Umbilical cord (tissue), 1 donor: ENCODE measurements at regions not wholly inside any gene's neighbourhood (a gene's known extent, or its start where the extent isn't known, plus 50 kb on each side); places are given as distances from the start of the nearest gene placed in this dataset.
A peak's percentile ranks its signal among the peaks of the same experiment; 100 is the strongest.

ENCODE experiments used
- DNase-seq: peaks from one replicate; pipeline ENCODE4 v3.0.0-alpha.2; 2015; ENCODE audit warnings: low spot score

DNA sequence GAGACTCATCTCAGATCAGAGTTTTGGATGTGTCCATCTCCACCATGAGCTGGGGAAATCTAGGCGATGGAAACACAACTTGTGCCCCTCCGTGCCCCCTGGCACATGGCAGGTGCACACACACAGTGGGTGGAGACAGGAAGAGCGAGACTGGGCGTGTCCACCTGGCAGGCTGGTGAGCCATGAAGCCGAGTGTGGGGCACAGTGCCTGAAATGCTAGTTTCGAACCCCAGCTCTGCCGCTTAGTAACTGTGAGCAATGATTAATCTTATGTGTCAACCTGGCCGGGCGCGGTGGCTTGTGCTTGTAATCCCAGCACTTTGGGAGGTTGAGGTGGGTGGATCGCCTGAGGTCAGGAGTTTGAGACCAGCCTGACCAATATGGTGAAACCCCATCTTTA is 80.8 kb upstream of the RNU6ATAC start:
- DNase-seq = no peak

DNA sequence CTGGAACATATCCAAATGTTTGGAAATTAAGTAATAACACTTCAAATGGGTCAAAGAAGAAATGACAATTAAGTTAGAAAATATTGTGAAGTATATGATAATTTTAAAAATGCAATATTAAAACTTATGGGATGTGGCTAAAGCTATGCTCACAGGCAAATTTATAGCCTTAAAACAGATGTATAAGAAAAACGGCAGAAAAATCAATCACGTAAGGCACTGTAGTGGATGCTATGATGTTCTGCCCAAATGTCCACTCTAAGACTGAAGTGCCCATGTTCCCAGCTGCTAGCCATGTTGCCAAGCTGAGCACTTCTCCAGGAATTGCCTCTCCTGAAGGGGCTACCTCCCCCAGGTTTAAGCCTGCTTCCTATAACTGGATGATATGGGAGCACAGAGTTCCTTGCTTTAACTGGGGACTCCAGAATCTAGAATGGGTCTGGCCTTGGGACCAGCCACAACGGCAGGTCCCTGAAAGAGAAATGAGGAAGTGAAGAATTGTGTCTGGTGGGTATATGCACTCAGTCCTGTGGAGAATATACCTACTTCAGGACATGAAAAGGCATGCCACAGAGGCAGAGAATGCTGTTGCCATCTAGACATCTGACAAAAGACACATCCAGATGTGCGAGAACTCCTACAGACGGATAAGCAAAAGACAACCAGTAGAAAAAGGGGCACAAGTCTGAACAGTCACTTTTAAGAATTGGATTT is 78.2 kb upstream of the RXRA start:
- DNase-seq = no peak

DNA sequence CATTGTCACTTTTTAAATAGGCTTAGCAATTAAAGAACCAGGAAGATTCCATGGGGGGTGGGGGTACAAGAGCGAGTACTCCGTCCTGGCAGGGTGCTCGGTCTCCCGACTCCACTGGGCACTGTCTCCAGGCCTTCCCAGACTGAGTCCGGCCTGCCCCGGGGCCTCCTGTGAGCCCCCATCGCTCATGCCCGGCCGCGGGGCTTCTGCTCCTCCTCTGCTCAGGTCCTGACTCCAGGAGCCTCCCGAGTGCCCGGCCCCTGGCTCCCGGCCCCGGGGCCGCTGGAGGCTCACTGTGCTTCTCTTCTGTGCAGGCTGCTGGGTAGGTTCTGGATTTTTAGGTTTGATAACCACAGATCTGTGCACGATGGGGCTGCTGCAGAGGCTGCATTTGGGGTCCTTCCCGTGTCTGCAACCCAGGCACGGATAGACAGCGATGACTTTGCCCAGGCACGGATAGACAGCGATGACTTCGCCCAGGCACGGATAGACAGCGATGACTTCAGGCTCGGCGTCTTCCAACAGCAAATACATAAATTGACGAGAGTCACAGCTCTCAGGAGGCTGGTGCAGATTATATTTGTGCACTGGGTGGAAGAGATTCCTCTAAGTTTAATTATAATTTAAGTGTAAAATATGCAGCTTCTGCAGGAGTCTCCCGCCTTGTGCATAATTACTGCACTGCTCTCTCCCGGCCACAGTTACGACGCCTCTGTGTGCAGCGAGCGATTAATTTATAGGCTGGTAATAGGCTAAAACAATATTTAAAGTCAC is 74.8 kb upstream of the RXRA start:
- DNase-seq = no peak

DNA sequence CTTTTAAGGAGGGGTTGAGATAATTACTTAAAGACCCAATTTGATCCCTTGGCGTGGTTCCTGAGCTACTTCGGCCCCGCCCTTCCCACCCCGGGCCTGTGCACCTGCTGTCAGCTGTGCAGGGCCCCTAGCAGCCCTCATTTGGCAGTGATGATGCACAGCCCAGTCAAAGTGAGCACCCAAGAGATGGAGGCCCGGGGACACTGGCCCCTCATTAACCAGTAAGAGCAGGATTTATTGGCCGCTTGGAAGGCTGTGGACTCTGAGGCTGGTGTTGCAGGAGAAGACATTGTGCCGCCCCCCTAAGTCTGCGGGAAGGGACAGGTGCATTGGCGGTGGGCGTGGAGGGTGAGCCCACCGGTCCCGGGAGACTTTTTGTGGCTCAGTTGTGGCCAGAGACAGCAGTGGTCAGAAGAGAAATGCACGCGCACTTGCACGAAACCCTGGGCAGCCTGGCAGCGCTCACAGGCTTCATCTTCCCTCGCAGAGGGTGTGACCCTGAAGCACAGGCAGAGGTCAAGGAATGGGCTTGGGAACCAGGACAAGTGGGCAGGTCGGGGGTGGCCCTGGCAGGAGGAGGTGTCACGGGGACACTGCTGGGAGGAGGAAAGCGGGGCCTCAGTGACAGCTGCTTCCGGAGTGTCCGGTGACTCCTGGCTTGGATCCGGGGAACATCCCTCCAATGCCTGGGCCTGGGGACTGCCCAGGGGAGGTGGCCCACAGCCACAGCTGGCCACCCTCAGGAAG is 74.0 kb upstream of the RXRA start:
- DNase-seq = no peak

DNA sequence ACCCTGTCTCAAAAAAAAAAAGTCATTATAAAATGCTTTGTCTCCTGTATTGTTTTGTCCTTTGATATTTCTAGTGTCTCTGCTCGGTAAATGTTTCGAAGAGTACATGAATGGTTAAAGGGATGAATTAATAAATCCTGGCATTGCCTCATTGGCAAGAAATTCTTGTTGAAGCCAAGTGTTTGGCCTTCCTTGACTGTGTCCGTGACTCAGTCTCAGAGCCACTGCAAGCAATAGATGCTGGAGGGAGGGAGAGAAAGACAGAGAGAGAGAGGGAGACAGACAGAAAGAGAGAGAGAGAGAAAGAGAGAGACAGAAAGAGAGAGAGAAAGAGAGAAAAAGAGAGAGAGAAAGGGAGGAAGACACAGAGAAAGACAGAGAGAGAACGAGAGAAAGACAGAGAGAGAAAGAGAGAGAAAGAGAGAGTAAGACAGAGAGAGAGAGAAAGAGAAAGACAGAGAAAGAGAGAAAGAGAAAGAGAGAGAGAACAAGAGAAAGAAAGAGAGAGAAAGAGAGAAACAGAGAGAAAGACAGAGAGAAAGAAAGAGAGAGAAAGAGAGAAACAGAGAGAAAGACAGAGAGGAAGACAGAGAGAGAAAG is 72.5 kb upstream of the RXRA start:
- DNase-seq = peak; percentile 51

DNA sequence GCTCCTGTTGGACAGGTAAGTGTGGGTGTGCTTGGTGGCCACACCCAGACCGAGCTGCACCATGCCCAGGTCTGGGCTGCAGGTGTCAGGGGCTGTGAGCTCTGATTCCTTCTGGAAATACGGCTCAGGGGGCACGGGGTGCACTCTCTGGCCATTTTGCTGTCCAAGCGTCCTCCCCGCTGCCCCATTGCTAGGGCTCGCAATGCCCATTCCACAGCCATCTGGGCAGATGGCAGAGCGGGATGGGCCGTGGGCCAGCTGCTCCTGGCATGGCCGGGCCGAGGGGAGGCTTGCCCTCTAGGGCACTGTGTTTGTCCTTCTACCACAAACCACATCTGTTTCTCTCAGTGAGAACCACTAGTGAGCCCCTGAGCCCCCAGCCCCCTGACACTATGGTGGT is 67.9 kb upstream of the RXRA start:
- no peak for DNase-seq

DNA sequence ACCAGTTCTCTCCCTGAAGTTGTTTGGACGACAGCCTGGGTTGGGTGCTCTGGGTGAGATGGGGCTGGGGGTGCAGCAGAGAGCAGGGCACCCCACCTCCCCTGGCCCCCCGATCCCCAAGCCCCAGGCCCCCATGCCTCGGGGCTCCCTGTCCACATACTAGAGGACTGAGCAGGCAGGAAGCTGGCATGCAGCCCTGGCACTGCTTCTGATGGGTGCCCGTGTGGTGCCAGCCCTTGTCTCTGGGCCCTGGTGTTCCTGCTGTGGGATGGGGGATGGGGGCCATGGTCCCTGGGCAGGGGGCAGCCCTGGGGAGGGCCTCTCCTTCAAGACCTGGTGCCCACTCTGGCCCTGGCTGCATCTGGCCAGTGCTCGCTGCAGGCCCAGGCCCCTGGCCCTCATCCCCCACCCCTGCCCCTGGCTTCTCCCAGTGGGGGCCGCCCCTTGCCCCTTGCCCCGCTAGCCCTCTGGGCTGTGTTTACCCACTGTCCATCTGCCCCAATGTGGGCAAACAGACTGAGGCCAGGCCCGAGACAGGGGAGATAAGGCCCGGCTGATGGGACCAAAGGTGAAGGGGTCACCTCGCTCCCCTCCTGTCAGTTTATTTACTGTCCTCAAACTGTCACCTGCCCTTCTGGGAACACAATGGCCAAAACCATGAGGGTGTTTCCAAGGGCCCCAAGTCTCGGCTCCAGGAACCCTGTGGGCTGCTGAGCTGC is 67.3 kb upstream of the RXRA start:
- no peak for DNase-seq

DNA sequence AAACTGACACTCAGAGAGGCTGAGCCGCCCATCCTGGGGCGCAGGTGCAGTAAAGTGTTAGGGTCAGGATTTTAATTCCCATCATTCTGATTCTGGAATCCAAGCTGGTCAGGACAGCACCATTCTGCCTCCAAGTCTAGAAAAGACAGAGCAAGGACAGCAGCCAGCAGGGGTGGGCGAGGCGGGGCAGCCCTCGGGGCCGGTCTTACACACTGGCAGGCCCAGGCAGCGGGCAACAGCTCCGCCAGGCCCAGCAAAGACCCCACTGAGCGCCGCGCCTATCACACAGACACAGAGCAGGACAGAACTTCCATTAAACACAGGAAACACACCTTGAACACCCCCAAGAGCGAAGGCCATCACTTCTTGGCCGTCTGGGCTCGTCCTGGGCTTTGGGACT is 66.5 kb upstream of the RXRA start:
- DNase-seq = no peak

DNA sequence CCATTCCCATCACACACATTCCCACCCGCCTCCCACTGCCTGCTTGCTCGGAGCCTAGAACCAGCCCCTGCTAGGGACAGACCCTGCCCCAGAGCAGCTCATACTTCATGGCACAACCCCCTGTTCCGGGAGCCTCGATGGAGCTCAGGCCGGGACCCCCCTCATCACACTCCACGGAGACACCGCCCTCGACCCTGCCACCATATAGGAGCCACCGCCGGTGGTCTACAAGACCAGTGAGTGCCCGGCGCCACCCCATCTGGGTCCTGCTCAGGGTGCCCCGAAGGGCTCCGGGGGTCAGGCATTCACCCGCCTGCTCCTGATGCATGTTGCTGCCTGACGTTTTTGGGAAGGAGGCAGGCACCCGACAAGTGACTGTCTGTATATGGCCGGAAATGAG is 65.5 kb upstream of the RXRA start:
- no peak for DNase-seq

DNA sequence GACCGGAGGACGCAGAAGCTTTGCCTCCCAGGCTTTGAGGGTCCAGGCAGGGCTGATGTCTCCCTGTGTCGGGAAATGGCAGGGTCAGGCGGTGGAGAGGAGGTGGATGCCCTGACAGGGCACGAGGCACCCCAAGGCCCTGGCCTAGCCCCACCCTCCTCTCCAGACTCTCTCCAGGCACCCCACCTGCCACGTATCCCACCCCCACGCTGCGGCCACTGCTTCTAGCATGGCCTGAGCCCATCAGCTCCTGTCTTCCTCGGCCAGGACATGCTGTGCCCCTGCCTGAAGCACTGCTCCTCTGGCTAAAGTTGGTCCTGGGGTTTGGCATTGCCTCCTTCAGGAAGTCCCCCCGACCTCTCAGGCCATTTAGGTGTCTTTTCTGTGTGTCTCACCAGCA is 64.2 kb upstream of the RXRA start:
- DNase-seq = no peak

DNA sequence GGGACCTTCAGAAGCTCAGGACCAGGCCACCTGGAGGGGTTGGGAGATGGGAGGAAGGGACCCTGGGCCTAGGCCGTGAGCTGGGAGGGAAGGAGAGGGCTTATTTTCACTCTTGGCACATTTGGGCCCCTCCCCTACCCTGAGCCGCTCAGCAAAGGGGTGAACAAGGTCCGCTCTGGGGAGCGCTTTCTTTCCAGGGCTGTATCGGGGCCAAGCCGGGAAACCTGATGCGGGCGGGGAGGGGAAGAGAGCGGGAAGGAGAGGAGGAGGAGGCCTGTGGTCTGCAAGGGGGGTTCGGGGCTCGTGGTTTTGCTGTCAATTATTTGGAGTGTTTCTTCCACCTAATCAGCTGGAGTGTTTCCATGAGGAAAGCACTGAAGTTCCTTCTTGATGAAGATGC is 62.7 kb upstream of the RXRA start:
- DNase-seq = no peak

DNA sequence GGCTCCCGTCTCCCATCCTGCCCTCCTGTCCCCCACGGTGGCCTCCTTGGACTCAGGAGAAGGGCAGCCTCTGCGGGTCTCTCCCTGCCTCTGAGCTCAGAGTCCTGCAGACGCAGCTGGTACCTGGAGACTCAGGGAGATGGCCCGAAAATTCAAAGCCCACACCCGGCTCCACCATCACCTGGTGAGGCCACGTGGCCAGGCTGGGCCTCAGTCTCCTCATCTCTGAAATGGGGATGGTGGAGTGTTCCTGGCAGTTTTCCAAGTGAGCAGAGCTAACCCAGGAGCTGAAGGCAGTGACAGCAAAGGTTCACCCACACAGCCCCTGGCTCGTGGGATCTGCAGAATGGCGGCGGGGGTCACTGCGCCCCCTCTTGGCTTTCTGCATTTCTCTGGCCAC is 62.1 kb upstream of the RXRA start:
- DNase-seq = no peak

DNA sequence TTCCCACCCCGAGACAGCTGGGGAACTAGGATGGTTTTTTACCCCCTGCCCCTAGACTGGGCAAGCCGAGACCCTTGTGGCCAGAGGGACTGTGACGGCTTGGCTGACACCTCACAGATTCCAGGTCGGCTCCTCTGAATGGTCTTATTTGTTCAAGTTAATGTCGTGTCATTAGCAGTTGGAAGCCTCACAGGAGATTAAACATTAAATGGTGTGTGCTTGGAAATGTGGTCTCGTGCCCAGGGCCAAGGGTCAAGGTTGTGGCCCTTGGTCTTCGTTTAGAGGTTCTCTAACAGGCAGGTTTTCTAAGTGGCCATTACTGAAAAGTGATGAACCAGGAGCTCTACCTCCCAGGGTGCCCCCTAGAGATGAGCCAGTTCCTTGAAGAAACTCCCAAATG is 61.2 kb upstream of the RXRA start:
- DNase-seq = no peak

DNA sequence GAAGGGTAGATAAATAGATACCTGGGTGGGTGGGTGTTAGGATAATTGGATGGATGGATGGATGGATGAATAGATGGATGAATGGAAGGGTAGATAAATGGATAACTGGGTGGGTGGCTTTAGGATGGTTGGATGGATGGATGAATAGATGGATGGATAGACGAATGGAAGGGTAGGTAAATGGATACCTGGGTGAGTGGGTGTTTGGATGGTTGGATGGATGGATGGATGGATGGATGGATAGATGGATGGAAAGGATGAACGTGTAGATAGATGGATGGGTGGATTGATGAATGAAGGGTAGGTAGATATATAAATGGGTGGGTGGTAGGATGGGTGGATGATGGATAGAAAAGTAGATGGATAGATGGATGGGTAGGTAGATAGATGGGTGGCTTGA is 59.8 kb upstream of the RXRA start:
- no peak for DNase-seq

DNA sequence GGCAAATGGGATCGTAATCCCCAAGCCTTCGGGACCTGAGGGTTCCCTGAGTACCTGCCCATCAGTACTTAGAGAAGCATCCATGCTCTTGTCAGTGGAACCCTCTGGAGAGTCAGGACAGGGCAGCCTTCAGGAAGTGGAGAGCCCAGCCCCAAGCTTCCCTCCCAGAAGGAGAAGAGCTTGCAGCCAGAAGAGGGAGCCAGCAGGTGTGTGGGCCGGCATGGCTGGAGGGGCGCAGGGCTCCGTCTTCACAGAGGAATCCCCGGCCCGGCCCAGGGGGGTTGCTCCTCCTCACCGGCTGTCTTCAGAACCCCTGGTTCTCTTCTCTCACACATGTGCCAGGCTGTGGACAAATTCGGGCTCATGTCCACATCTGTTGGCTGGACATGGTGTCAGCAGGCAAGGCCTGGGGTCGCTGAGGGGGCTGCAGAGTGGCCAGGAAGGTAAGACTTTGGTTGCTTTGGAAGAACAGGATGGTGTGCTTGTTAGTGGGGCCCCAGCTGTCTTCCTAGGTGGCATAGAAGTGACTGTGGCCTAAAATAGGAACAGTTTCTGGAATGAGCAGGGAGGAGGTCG is 58.9 kb upstream of the RXRA start:
- DNase-seq = no peak

DNA sequence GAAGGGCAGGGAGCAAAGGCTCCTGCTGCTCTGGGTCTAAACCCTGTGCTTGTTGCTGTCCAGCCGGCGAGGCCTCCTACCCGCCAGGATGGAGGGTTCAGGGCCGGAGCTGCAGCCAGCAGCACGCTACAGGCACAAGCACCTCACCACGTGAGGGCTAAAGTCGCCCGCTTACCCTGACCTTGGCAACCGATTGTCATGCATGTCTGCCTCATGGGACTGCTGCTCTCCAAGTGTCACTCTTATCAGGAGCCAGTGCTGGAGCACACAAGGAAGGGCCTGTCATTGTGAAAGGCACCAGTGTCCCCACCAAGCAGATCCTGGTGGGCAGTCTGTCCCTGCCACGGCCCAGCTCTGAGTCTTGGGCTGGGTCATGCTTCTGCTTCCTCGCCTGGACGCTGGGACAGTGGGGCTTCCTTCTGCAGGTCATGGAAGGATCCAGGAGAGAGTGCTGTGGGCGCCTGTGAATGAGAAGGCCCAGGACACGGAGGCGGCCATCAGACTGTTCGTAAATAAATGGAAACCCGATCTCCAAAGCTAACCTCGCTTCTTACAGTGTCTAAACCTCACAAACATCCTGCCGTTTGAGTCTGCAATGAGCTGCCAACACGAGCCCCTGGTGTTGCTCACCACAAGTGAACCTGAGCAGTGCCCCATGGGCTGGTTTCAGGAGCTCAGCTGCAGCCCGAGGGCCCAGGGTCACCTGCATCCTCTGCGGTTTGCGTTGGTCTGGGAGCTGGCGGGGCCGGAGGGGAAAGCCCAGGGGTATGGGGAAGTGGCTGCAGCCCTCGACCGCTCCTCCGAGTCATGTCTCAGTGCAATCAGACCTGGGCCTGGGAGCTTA is 58.2 kb upstream of the RXRA start:
- DNase-seq = no peak

DNA sequence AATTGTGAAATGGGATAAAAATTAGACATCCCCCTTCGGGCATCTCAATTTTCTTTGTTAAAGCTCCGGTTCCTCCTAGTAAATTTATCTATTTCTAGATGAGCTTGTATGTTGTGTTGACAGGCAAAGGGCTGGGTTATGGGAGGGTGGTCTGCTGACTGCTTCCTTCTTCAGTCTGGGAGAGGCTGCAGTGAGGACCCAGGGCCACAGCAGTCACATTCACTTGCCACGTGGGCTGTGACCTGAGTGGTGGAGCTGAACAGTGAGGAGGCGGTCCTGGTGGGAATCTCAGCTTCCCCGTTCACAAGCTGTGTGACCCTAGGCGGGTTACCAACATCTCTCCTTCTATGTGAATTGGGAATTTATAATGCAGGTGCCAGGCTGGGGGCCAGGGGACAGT is 57.5 kb upstream of the RXRA start:
- DNase-seq = no peak

DNA sequence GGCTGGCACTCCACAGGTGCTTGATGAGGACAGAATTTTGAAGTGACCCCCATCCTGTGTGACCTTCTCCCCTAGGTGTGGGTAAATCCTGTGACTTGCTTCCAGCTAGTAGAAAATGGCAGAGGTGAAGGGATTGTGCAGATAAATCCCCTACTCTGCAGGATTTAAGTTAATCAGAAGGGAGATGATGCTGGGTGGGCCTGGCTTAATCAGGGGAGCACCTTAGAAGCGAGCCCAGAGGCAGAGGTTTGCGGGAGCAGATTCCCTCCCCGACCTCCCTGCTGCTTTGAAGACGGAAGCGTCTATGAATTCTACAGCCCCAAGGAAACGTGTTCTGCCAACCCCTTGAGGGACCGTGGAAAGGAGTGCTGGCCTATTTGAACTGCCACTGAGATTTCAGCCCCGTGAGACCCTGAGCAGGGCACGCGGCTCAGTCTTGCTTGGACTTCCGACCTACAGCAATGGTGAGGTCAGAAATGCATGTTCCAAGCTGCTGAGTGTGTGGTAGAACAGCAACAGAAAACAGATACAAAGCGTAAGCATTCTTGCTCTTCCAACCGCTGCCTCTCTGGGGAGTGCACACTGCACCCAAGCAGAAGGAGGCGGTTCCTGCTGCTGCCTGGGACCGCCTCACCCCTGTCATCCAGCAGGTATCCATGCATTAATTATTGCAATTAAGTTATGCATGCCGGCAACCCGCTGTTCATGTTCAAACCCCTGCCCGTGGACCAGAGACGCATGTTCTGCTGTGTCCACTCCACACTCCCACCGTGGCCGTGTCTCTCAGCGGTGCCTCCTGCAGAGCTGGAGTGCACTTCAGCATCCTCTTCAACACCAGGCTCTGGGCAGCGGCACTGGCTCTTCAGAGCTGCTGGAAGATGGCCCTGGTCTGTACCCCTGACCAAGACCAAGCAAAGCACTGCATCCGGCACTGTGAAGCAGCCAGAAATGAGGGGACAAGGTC is 54.6 kb upstream of the RXRA start:
- no peak for DNase-seq

DNA sequence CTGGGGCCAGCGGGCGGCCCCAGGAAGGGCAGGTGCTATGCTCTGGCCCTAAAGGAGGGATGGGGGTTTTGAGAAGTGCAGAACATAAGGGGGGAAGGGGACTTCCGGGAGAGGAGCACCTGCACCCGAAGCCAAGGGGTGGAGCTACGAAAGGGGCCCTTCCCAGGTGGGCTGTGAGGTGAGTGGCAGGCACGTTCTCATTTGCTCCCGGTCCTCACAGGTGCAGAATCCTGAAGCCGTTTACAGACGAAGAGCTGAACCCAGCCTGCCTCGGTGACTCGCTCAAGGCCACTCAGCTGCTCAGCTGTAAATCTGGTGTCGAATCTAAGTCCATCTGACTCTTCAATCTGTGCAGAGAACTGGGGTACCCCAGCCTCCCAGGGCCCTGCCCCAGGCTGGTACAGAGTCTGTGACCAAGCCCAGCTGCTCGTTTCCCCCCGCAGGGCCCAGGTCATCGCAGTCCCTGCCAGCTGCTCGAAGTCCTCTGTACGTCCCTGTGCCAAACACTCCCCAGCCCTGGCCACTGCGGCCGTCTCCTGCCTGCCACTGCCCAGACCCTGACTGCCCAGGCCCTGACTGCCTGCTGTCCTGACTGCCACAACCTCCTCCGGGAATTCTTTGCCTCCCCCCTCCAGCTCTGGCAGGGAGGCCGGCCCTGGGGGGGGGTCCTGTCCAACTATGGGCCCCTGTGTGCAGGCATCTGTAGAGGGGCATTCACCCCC is 53.8 kb upstream of the RXRA start:
- DNase-seq = no peak
